ENCODE measurements at regions not wholly inside any gene's neighbourhood (a gene's known extent, or its start where the extent isn't known, plus 50 kb on each side); places are given as distances from the start of the nearest gene placed in this dataset.
"Not testable (repeated sequence)": the region's sequence is repeated elsewhere in the genome, so short reads cannot be mapped to it uniquely, and the experiment has no call there.

GRCh38 chr13:103517768-103518102 is 451.5 kb upstream of the SLC10A2 start:
- no peak for DNase-seq

- no peak for DNase-seq
Observed at GRCh38 chr13:103517066-103517767, 451.0 kb upstream of the SLC10A2 start.

- no peak for DNase-seq
Observed at GRCh38 chr13:103516015-103516795, 450.0 kb upstream of the SLC10A2 start.

- DNase-seq = no peak
Observed at GRCh38 chr13:103515410-103515809, 449.2 kb upstream of the SLC10A2 start.

GRCh38 chr13:103514619-103515018 is 448.4 kb upstream of the SLC10A2 start:
- DNase-seq = no peak

GRCh38 chr13:103514188-103514587 is 448.0 kb upstream of the SLC10A2 start:
- DNase-seq = no peak

GRCh38 chr13:103510007-103510535 is 443.9 kb upstream of the SLC10A2 start:
- DNase-seq = no peak

- no peak for DNase-seq
Observed at GRCh38 chr13:103497404-103497803, 431.2 kb upstream of the SLC10A2 start.

GRCh38 chr13:103487841-103488240 is 421.6 kb upstream of the SLC10A2 start:
- DNase-seq = no peak

- DNase-seq = no peak
Observed at GRCh38 chr13:103473081-103473480, 406.9 kb upstream of the SLC10A2 start.

- DNase-seq = no peak
Observed at GRCh38 chr13:103471896-103472295, 405.7 kb upstream of the SLC10A2 start.

- no peak for DNase-seq
Observed at GRCh38 chr13:103469771-103470170, 403.6 kb upstream of the SLC10A2 start.

GRCh38 chr13:103466761-103467160 is 400.5 kb upstream of the SLC10A2 start:
- peak; percentile 72 for DNase-seq

GRCh38 chr13:103460246-103460645 is 394.0 kb upstream of the SLC10A2 start:
- DNase-seq = not testable (repeated sequence)

GRCh38 chr13:103457050-103457449 is 390.8 kb upstream of the SLC10A2 start:
- not testable (repeated sequence) for DNase-seq

- peak; percentile 49 for DNase-seq
Observed at GRCh38 chr13:103451656-103452055, 385.4 kb upstream of the SLC10A2 start.

GRCh38 chr13:103443604-103444003 is 377.4 kb upstream of the SLC10A2 start:
- no peak for DNase-seq

- no peak for DNase-seq
Observed at GRCh38 chr13:103437651-103438050, 371.4 kb upstream of the SLC10A2 start.

GRCh38 chr13:103436057-103436654 is 369.9 kb upstream of the SLC10A2 start:
- no peak for DNase-seq

GRCh38 chr13:103431856-103432255 is 365.6 kb upstream of the SLC10A2 start:
- DNase-seq = no peak

GRCh38 chr13:103430368-103430767 is 364.2 kb upstream of the SLC10A2 start:
- no peak for DNase-seq

- DNase-seq = no peak
Observed at GRCh38 chr13:103410002-103410401, 343.8 kb upstream of the SLC10A2 start.

- DNase-seq = no peak
Observed at GRCh38 chr13:103406967-103407366, 340.8 kb upstream of the SLC10A2 start.

- no peak for DNase-seq
Observed at GRCh38 chr13:103405297-103405696, 339.1 kb upstream of the SLC10A2 start.
